ENCODE measurements at regions not wholly inside any gene's neighbourhood (a gene's known extent, or its start where the extent isn't known, plus 50 kb on each side); places are given as distances from the start of the nearest gene placed in this dataset.

DNA sequence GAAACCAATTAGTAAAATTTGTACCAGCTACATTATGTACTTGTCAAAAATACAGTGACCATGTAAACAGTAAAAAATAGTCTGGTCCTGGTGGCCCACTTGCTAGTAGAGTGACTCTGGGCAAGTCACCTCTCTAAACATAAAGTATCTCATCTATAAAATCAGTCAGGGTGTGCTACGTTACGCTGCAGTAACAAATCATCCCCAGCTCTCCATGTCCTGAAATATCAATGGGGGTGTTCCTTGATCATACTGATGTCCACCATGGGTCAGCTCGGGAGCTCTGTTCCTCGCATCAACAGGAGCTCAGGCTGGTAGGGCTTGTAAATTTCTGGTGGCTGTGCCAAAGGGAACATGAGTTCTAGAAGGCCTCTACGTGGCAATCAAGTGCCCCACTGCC is 268.6 kb downstream of the RAB28 start (continued):
- TF ChIP-seq, protein P1, sequence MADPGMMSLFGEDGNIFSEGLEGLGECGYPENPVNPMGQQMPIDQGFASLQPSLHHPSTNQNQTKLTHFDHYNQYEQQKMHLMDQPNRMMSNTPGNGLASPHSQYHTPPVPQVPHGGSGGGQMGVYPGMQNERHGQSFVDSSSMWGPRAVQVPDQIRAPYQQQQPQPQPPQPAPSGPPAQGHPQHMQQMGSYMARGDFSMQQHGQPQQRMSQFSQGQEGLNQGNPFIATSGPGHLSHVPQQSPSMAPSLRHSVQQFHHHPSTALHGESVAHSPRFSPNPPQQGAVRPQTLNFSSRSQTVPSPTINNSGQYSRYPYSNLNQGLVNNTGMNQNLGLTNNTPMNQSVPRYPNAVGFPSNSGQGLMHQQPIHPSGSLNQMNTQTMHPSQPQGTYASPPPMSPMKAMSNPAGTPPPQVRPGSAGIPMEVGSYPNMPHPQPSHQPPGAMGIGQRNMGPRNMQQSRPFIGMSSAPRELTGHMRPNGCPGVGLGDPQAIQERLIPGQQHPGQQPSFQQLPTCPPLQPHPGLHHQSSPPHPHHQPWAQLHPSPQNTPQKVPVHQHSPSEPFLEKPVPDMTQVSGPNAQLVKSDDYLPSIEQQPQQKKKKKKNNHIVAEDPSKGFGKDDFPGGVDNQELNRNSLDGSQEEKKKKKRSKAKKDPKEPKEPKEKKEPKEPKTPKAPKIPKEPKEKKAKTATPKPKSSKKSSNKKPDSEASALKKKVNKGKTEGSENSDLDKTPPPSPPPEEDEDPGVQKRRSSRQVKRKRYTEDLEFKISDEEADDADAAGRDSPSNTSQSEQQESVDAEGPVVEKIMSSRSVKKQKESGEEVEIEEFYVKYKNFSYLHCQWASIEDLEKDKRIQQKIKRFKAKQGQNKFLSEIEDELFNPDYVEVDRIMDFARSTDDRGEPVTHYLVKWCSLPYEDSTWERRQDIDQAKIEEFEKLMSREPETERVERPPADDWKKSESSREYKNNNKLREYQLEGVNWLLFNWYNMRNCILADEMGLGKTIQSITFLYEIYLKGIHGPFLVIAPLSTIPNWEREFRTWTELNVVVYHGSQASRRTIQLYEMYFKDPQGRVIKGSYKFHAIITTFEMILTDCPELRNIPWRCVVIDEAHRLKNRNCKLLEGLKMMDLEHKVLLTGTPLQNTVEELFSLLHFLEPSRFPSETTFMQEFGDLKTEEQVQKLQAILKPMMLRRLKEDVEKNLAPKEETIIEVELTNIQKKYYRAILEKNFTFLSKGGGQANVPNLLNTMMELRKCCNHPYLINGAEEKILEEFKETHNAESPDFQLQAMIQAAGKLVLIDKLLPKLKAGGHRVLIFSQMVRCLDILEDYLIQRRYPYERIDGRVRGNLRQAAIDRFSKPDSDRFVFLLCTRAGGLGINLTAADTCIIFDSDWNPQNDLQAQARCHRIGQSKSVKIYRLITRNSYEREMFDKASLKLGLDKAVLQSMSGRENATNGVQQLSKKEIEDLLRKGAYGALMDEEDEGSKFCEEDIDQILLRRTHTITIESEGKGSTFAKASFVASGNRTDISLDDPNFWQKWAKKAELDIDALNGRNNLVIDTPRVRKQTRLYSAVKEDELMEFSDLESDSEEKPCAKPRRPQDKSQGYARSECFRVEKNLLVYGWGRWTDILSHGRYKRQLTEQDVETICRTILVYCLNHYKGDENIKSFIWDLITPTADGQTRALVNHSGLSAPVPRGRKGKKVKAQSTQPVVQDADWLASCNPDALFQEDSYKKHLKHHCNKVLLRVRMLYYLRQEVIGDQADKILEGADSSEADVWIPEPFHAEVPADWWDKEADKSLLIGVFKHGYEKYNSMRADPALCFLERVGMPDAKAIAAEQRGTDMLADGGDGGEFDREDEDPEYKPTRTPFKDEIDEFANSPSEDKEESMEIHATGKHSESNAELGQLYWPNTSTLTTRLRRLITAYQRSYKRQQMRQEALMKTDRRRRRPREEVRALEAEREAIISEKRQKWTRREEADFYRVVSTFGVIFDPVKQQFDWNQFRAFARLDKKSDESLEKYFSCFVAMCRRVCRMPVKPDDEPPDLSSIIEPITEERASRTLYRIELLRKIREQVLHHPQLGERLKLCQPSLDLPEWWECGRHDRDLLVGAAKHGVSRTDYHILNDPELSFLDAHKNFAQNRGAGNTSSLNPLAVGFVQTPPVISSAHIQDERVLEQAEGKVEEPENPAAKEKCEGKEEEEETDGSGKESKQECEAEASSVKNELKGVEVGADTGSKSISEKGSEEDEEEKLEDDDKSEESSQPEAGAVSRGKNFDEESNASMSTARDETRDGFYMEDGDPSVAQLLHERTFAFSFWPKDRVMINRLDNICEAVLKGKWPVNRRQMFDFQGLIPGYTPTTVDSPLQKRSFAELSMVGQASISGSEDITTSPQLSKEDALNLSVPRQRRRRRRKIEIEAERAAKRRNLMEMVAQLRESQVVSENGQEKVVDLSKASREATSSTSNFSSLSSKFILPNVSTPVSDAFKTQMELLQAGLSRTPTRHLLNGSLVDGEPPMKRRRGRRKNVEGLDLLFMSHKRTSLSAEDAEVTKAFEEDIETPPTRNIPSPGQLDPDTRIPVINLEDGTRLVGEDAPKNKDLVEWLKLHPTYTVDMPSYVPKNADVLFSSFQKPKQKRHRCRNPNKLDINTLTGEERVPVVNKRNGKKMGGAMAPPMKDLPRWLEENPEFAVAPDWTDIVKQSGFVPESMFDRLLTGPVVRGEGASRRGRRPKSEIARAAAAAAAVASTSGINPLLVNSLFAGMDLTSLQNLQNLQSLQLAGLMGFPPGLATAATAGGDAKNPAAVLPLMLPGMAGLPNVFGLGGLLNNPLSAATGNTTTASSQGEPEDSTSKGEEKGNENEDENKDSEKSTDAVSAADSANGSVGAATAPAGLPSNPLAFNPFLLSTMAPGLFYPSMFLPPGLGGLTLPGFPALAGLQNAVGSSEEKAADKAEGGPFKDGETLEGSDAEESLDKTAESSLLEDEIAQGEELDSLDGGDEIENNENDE (IDR thresholded peaks at IDR 0.05; ENCODE audit: insufficient replicate concordance, low read length), result no peak
- TF ChIP-seq RAD21 (IDR thresholded peaks at IDR 0.05 in 1 of 2, conservative IDR thresholded peaks at IDR 0.05 in 1 of 2; ENCODE audit: low read depth in 2 of 2, low read length in 2 of 2) (no peak), SP2 (IDR thresholded peaks at IDR 0.05; ENCODE audit: low read length) (no peak), RBBP5 (IDR thresholded peaks at IDR 0.05; ENCODE audit: borderline replicate concordance, low read depth, low read length) (no peak), SIRT6 (IDR thresholded peaks at IDR 0.05; ENCODE audit: low read length) (no peak), EGR1 (IDR thresholded peaks at IDR 0.05; ENCODE audit: borderline replicate concordance, low read depth, low read length) (no peak), EP300 (IDR thresholded peaks at IDR 0.05; ENCODE audit: borderline replicate concordance in 1 of 2, low read depth in 2 of 2, low read length in 2 of 2) (no peak), EZH2 (IDR thresholded peaks at IDR 0.05; ENCODE audit: low read depth, low read length, severe bottlenecking) (no peak)
